Bronchial epithelial cell (primary cell): ENCODE measurements at regions not wholly inside any gene's neighbourhood (a gene's known extent, or its start where the extent isn't known, plus 50 kb on each side); places are given as distances from the start of the nearest gene placed in this dataset.

Experiments used
- DNase-seq: peaks from one replicate; pipeline ENCODE4 v3.0.0-alpha.2; 2010; ENCODE audit warnings: low read depth
- FAIRE-seq: peaks from 2 replicates; lab custom pipeline; 2011; peaks lifted over from hg19 to GRCh38; lab: Jason Lieb, UNC
- H3K27me3 ChIP-seq: 2 replicates; pipeline ENCODE4 v1.5.1; 2011; ENCODE audit warnings: low read length; ENCODE audit not compliant: control insufficient read depth, insufficient read depth
- H3K36me3 ChIP-seq: 2 replicates; pipeline ENCODE4 v1.5.1; 2011; ENCODE audit warnings: low read length; ENCODE audit not compliant: control insufficient read depth, insufficient read depth
- H3K4me3 ChIP-seq: 2 replicates; pipeline ENCODE4 v1.5.1; 2011; ENCODE audit warnings: mild to moderate bottlenecking, low read depth, low read length, control low read depth
- TF ChIP-seq, protein P1 (sequence below): IDR thresholded peaks from 2 replicates; pipeline ENCODE4 v1.5.1; 2011; ENCODE audit warnings: mild to moderate bottlenecking, moderate library complexity, low read length, control low read depth, inconsistent platforms; ENCODE audit not compliant: insufficient read depth, severe bottlenecking

DNA sequence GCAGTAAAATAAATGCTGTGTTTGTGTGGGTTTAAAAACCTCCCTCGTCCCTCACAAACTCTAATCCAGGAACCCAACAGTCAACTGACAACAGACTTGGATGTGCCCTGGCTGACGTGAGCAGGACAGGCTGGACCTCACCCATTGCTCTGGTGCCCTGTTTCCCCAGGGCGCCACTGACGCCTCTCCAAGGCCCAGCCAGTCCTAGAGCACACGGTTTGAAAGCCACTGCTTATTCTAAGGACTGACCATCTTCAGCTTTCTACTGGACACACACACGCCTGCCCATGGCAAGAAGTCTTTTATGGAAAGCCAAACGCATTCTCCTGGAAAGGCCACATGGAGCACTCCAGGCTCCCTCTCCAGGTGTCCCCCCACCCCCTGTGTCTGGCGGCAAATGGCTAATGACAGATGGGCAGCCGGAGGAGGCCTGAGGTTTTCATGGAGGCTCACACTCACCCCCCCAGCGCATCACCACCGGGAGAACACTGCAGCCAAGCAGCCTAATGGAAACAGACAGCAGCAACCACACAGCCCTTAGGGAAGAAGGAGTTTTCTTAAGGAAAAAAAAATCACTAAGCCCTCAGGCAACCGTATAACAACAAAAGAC is 319.2 kb downstream of the SOX9 start:
- Histone ChIP-seq H3K27me3 (no peaks in the 10 kb centered on the region), H3K36me3 (peaks cover 1% of the 10 kb centered on the region), H3K4me3 (no peak overlapping the region)
- TF ChIP-seq, protein P1, sequence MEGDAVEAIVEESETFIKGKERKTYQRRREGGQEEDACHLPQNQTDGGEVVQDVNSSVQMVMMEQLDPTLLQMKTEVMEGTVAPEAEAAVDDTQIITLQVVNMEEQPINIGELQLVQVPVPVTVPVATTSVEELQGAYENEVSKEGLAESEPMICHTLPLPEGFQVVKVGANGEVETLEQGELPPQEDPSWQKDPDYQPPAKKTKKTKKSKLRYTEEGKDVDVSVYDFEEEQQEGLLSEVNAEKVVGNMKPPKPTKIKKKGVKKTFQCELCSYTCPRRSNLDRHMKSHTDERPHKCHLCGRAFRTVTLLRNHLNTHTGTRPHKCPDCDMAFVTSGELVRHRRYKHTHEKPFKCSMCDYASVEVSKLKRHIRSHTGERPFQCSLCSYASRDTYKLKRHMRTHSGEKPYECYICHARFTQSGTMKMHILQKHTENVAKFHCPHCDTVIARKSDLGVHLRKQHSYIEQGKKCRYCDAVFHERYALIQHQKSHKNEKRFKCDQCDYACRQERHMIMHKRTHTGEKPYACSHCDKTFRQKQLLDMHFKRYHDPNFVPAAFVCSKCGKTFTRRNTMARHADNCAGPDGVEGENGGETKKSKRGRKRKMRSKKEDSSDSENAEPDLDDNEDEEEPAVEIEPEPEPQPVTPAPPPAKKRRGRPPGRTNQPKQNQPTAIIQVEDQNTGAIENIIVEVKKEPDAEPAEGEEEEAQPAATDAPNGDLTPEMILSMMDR: no peak
- FAIRE-seq: no peak
- no peak for DNase-seq

- peaks cover 1% of the 10 kb centered on the region for H3K36me3 ChIP-seq
- no peak overlapping the region for H3K4me3 ChIP-seq
- H3K27me3 ChIP-seq: no peaks in the 10 kb centered on the region
- no peak for DNase-seq
- no peak for FAIRE-seq
- TF ChIP-seq, protein P1: no peak
These were observed 320.1 kb downstream of the SOX9 start for GRCh38 chr17:72440961-72441360.

DNA sequence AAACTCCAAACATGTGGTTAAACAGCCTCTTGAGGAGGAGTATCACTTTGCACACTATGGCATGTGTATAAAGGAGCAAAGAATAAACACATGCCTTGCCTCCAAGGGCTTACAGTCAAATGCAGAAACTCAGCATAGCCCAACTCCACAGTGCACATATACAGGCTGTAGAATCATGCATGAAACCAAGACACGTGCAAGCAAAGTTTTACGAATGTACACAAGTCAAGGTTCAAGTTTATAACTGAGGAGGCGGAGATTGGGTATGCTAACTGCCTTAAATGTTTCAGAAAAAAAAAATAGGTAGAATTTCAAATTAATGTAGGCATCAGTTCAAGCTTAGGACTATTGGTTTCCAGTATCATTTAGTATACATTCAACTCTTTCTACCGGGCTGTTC is 321.1 kb downstream of the SOX9 start:
- TF ChIP-seq, protein P1: no peak
- FAIRE-seq: no peak

DNA sequence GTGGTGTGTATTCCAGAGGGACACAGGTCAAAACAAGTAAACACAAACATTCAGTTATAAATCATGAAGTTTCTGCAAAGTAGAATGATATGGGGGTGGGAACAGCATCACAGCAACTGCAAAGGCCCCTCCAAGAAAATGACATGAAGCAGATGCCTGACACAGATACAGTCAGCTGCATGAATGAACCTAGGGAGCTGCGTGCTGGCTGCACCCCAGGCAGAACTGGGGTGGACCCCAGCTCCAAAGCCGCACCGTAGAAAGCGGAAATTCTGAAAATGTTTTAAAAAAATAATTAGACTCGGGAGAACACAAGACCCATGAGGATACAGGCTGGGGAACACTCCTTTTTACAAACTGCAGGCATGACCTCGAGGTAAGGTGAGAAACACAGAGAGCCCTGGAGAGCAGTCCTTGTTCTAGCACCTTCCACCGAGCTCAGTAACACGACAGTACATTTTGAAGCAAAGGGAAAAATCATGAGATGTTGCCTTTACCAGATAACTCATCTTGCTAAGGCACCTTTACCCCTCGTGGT is 323.8 kb downstream of the SOX9 start:
- FAIRE-seq: peak; percentile 82
- H3K27me3 ChIP-seq: no peaks in the 10 kb centered on the region

More for the DNA sequence above, 321.1 kb downstream of the SOX9 start:
- Histone ChIP-seq H3K36me3 (peaks cover 1% of the 10 kb centered on the region), H3K4me3 (no peak overlapping the region), H3K27me3 (no peaks in the 10 kb centered on the region)
- no peak for DNase-seq

GRCh38 chr17:72445055-72445991 is 324.5 kb downstream of the SOX9 start:
- TF ChIP-seq, protein P1: no peak
- no peak for DNase-seq
- Histone ChIP-seq H3K4me3 (no peak overlapping the region), H3K27me3 (no peaks in the 10 kb centered on the region), H3K36me3 (peaks cover 1% of the 10 kb centered on the region)
- FAIRE-seq: peak; percentile 43

More for the DNA sequence above, 323.8 kb downstream of the SOX9 start:
- no peak overlapping the region for H3K4me3 ChIP-seq
- no peak for DNase-seq
- TF ChIP-seq, protein P1: no peak
- peaks cover 1% of the 10 kb centered on the region for H3K36me3 ChIP-seq
